Kidney (tissue), 13 donors: ENCODE measurements at regions not wholly inside any gene's neighbourhood (a gene's known extent, or its start where the extent isn't known, plus 50 kb on each side); places are given as distances from the start of the nearest gene placed in this dataset.

Experiments used
- DNase-seq, 5 donors: peaks; one replicate each; pipeline ENCODE4 v3.0.0-alpha.2; 2013 to 2020
- FAIRE-seq: peaks from 2 replicates; lab custom pipeline; 2012; peaks lifted over from hg19 to GRCh38; lab: Jason Lieb, UNC
- H3K27ac ChIP-seq, 2 donors: one replicate each; pipeline ENCODE4 v1.7.0; 2013; ENCODE audit warnings: low read depth in 2 of 2, low read length in 2 of 2, inconsistent platforms in 1 of 2
- H3K27me3 ChIP-seq: one replicate; pipeline ENCODE4 v1.7.1; 2013; ENCODE audit warnings: low read length, inconsistent platforms; ENCODE audit not compliant: control insufficient read depth, insufficient read depth
- H3K36me3 ChIP-seq, 3 donors: one replicate each; pipeline versions ENCODE4 v1.7.0 to v1.7.1; 2013; ENCODE audit warnings: low read length in 3 of 3, control low read depth in 1 of 3, inconsistent platforms in 1 of 3; ENCODE audit not compliant: insufficient read depth in 3 of 3, control insufficient read depth in 2 of 3
- H3K4me1 ChIP-seq, 3 donors: one replicate each; pipeline versions ENCODE4 v1.7.0 to v1.7.1; 2013; ENCODE audit warnings: low read length in 3 of 3, inconsistent platforms in 1 of 3, low read depth in 1 of 3; ENCODE audit not compliant: control insufficient read depth in 2 of 3, insufficient read depth in 2 of 3
- H3K4me3 ChIP-seq, 3 donors: one replicate each; pipeline versions ENCODE4 v1.7.0 to v1.8.1; 2013; ENCODE audit warnings: low read length in 3 of 3, control low read depth in 1 of 3, inconsistent platforms in 1 of 3
- H3K9ac ChIP-seq, 3 donors: one replicate each; pipeline versions ENCODE4 v1.7.0 to v1.7.1; 2013; ENCODE audit warnings: low read length in 3 of 3, control low read depth in 1 of 3, inconsistent platforms in 1 of 3
- H3K9me3 ChIP-seq, 3 donors: one replicate each; pipeline versions ENCODE4 v1.7.0 to v1.7.1; 2013; ENCODE audit warnings: low read length in 3 of 3, control low read depth in 1 of 3, inconsistent platforms in 1 of 3; ENCODE audit not compliant: control insufficient read depth in 2 of 3, insufficient read depth in 1 of 3
- intact Hi-C: fragments of 100-400 bp; cut with DNase I; formaldehyde crosslinking; loops from one replicate; pipeline ENCODE4 v1.11.1; 2022
- TF ChIP-seq, protein P1 (sequence below): IDR thresholded peaks from 3 replicates; pipeline ENCODE4 v1.5.1; 2012; ENCODE audit warnings: mild to moderate bottlenecking, moderate library complexity, borderline replicate concordance; ENCODE audit not compliant: insufficient read depth; ENCODE audit errors: extremely low read depth
- donor health status: control.
- donor health status: control.
- donor health status: control.
- donor health status: control.
- donor health status: control.
- donor health status: DM: yes; HTN: yes; CAD: no.
- donor health status: Normal renal cell carcinoma (clear cell type).

DNA sequence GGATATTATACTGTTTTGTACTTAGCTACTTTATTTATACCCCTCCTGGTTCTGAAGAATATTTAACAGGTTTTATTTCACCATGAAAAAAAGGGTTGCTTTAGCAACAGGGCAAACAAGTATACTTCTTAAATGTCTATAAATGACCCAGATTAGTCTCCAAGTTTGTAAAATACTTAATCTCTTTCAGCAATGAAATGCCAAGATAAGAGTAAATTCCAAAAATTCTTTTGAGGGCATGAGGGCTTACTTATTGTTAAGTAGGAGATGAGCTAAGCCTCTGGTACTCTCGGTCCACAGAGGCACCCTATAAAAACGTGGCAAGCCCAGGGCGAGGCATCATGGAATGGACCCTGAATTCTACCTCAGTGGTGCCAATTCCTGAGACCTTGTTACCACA is 264.8 kb upstream of the NSMCE3 start:
- no peak for DNase-seq
- intact Hi-C loops, result no loop called here
- H3K27ac ChIP-seq, result no peak overlapping the region

DNA sequence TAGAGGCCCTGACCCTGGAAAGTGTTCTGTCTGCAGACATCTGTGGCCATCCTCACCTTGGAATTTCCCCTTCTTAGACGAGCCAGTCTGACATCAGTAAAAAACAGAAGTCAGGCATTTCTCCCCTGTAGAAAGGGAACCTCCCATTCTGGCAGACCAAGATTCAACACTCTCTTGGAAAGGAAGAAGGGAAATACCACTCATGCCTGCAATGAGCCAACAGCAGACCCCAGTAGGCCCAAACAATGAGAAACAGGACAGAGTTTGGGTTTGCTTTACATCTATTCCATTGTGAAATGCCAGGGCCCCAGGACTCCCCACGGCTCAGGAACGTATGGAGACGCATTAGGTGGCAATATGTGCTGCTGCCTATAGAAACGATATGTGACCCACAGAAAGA is 264.0 kb upstream of the NSMCE3 start:
- H3K36me3 ChIP-seq, result no peaks in the 10 kb centered on the region
- no peak overlapping the region for H3K27ac ChIP-seq
- DNase-seq, result no peak
- no peaks in the 10 kb centered on the region for H3K27me3 ChIP-seq
- FAIRE-seq, result no peak
- H3K4me3 ChIP-seq, result no peak overlapping the region
- H3K4me1 ChIP-seq, result peaks cover 0 to 2% (median 0%) of the 10 kb centered on the region in 3 donors
- intact Hi-C loops, result no loop called here
- H3K9me3 ChIP-seq, result no peaks in the 10 kb centered on the region
- TF ChIP-seq, protein P1, sequence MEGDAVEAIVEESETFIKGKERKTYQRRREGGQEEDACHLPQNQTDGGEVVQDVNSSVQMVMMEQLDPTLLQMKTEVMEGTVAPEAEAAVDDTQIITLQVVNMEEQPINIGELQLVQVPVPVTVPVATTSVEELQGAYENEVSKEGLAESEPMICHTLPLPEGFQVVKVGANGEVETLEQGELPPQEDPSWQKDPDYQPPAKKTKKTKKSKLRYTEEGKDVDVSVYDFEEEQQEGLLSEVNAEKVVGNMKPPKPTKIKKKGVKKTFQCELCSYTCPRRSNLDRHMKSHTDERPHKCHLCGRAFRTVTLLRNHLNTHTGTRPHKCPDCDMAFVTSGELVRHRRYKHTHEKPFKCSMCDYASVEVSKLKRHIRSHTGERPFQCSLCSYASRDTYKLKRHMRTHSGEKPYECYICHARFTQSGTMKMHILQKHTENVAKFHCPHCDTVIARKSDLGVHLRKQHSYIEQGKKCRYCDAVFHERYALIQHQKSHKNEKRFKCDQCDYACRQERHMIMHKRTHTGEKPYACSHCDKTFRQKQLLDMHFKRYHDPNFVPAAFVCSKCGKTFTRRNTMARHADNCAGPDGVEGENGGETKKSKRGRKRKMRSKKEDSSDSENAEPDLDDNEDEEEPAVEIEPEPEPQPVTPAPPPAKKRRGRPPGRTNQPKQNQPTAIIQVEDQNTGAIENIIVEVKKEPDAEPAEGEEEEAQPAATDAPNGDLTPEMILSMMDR, result no peak
- no peak overlapping the region for H3K9ac ChIP-seq

More for the DNA sequence above, 264.8 kb upstream of the NSMCE3 start:
- TF ChIP-seq, protein P1, result no peak
- Histone ChIP-seq H3K4me3 (no peak overlapping the region), H3K4me1 (peaks cover 0 to 2% (median 0%) of the 10 kb centered on the region in 3 donors), H3K27me3 (no peaks in the 10 kb centered on the region), H3K9me3 (no peaks in the 10 kb centered on the region), H3K36me3 (no peaks in the 10 kb centered on the region), H3K9ac (no peak overlapping the region)
- FAIRE-seq, result no peak

DNA sequence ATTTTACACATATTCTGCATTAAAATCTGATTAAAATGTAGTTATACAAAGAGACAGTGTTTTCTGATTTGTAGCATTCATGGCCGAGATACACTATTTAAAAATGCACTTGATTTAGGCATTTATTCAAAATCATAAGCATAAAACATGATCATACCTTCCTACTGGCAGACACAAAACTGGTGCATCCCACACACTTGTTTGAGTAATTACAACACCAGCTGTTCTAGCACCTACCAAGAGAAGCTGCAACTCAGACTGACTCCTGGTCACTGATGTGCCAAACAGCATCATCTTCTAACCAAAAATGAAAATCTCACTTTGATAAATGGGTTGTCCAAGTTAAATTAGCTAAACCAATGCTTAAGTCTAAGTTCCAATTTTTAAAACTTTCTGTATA is 262.7 kb upstream of the NSMCE3 start:
- no peaks in the 10 kb centered on the region for H3K27me3 ChIP-seq
- no peak overlapping the region for H3K9ac ChIP-seq
- FAIRE-seq (no peak), DNase-seq (no peak)
- no peaks in the 10 kb centered on the region for H3K36me3 ChIP-seq
- TF ChIP-seq, protein P1, result no peak
- no peak overlapping the region for H3K27ac ChIP-seq
- no peaks in the 10 kb centered on the region for H3K9me3 ChIP-seq
- intact Hi-C loops, result no loop called here
- H3K4me3 ChIP-seq, result no peak overlapping the region
- peaks cover 0 to 2% (median 0%) of the 10 kb centered on the region in 3 donors for H3K4me1 ChIP-seq

DNA sequence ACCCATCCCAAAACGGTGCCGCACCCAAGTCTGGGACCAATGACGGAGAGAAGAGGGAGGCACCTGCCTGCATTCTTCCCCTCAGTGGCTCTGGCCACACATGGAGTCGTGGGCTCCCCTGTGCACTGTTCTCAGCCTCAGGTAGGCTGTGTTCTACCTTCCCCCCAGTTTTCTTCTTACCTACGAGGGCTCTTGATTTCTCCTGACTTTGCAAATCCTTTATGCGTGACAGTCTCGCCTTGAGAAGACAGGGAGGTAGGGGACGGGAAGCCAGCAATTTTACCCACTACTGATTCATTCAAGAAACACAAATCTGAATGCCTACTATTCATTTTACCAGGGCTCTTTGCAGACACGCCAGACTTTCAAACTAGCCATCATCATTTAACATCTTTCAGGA is 261.3 kb upstream of the NSMCE3 start:
- FAIRE-seq (no peak), DNase-seq (no peak)
- Histone ChIP-seq H3K9me3 (no peaks in the 10 kb centered on the region), H3K4me1 (peaks cover 0 to 2% (median 0%) of the 10 kb centered on the region in 3 donors), H3K9ac (no peak overlapping the region), H3K36me3 (no peaks in the 10 kb centered on the region), H3K27ac (no peak overlapping the region), H3K27me3 (no peaks in the 10 kb centered on the region), H3K4me3 (no peak overlapping the region)
- TF ChIP-seq, protein P1, result no peak
- intact Hi-C loops, result no loop called here
